NCI-H774 (cell line): ENCODE measurements at regions not wholly inside any gene's neighbourhood (a gene's known extent, or its start where the extent isn't known, plus 50 kb on each side); places are given as distances from the start of the nearest gene placed in this dataset.

Source experiments
- DNase-seq: peaks from one replicate; lab custom pipeline; 2025; lab: John Stamatoyannopoulos, UW

- DNase-seq: no peak
These were observed 61.7 kb upstream of the PPP2R2B start for GRCh38 chr5:146940295-146940694.

- DNase-seq: no peak
These were observed 65.5 kb upstream of the PPP2R2B start for GRCh38 chr5:146944019-146944418.

GRCh38 chr5:146944764-146945616 lies 66.4 kb upstream of the PPP2R2B start:
- DNase-seq: no peak

GRCh38 chr5:146945617-146946084 lies 67.1 kb upstream of the PPP2R2B start:
- peak; percentile 9 for DNase-seq

- no peak for DNase-seq
These were observed 68.8 kb upstream of the PPP2R2B start for GRCh38 chr5:146947181-146947941.

GRCh38 chr5:146948666-146949065 lies 70.1 kb upstream of the PPP2R2B start:
- DNase-seq: no peak

GRCh38 chr5:146952168-146952567 lies 73.6 kb upstream of the PPP2R2B start:
- no peak for DNase-seq

GRCh38 chr5:146956217-146956616 lies 77.7 kb upstream of the PPP2R2B start:
- no peak for DNase-seq

- no peak for DNase-seq
These were observed 80.8 kb upstream of the PPP2R2B start for GRCh38 chr5:146959360-146959759.

- DNase-seq: no peak
These were observed 84.3 kb upstream of the PPP2R2B start for GRCh38 chr5:146962801-146963355.

GRCh38 chr5:146965761-146966659 lies 87.5 kb upstream of the PPP2R2B start:
- peak; percentile 67 for DNase-seq

GRCh38 chr5:146967646-146968045 lies 89.1 kb upstream of the PPP2R2B start:
- no peak for DNase-seq

GRCh38 chr5:146971401-146971800 lies 92.8 kb upstream of the PPP2R2B start:
- no peak for DNase-seq

GRCh38 chr5:146986469-146986868 lies 107.9 kb upstream of the PPP2R2B start:
- no peak for DNase-seq

- no peak for DNase-seq
These were observed 115.4 kb upstream of the PPP2R2B start for GRCh38 chr5:146993876-146994530.

GRCh38 chr5:146995878-146996277 lies 117.3 kb upstream of the PPP2R2B start:
- no peak for DNase-seq

GRCh38 chr5:147015405-147015804 lies 136.8 kb upstream of the PPP2R2B start:
- DNase-seq: no peak

GRCh38 chr5:147017191-147017590 lies 138.6 kb upstream of the PPP2R2B start:
- no peak for DNase-seq

GRCh38 chr5:147017621-147018020 lies 139.1 kb upstream of the PPP2R2B start:
- DNase-seq: no peak

GRCh38 chr5:147018812-147019211 lies 140.3 kb upstream of the PPP2R2B start:
- DNase-seq: no peak

- DNase-seq: no peak
These were observed 158.2 kb upstream of the PPP2R2B start for GRCh38 chr5:147036691-147037245.
